HG03558 (cell line): ENCODE measurements at regions not wholly inside any gene's neighbourhood (a gene's known extent, or its start where the extent isn't known, plus 50 kb on each side); places are given as distances from the start of the nearest gene placed in this dataset.

ENCODE experiments used
- ATAC-seq: cut with Tn5 transposase; IDR thresholded peaks from one replicate; pipeline ENCODE4 v1.9.1; 2021; ENCODE audit warnings: moderate number of reproducible peaks; ENCODE audit not compliant: unreplicated experiment; ENCODE audit errors: extremely low read depth

- ATAC-seq, result no peak
Measured at GRCh38 chr12:34288963-34289345, 266.7 kb downstream of the ALG10 start.

GRCh38 chr12:34289431-34290380, 267.4 kb downstream of the ALG10 start:
- ATAC-seq, result no peak

GRCh38 chr12:34290381-34290995, 268.2 kb downstream of the ALG10 start:
- ATAC-seq, result no peak

GRCh38 chr12:34291001-34291400, 268.7 kb downstream of the ALG10 start:
- ATAC-seq, result no peak

- ATAC-seq, result no peak
Measured at GRCh38 chr12:34291426-34291901, 269.2 kb downstream of the ALG10 start.

- no peak for ATAC-seq
Measured at GRCh38 chr12:34292736-34293625, 270.7 kb downstream of the ALG10 start.

- ATAC-seq, result no peak
Measured at GRCh38 chr12:34294137-34294536, 271.8 kb downstream of the ALG10 start.

- ATAC-seq, result no peak
Measured at GRCh38 chr12:34294671-34295365, 272.5 kb downstream of the ALG10 start.

GRCh38 chr12:34295366-34296142, 273.3 kb downstream of the ALG10 start:
- ATAC-seq, result no peak

GRCh38 chr12:34296143-34297041, 274.1 kb downstream of the ALG10 start:
- no peak for ATAC-seq

GRCh38 chr12:34297126-34297789, 275.0 kb downstream of the ALG10 start:
- ATAC-seq, result no peak

- ATAC-seq, result no peak
Measured at GRCh38 chr12:34297790-34298164, 275.5 kb downstream of the ALG10 start.

GRCh38 chr12:34298176-34298970, 276.1 kb downstream of the ALG10 start:
- ATAC-seq, result no peak

GRCh38 chr12:34298971-34299801, 276.9 kb downstream of the ALG10 start:
- no peak for ATAC-seq

- no peak for ATAC-seq
Measured at GRCh38 chr12:34299802-34300193, 277.5 kb downstream of the ALG10 start.
